GM19397 (cell line): ENCODE measurements at regions not wholly inside any gene's neighbourhood (a gene's known extent, or its start where the extent isn't known, plus 50 kb on each side); places are given as distances from the start of the nearest gene placed in this dataset.

Experiments
- ATAC-seq: cut with Tn5 transposase; IDR thresholded peaks from one replicate; pipeline ENCODE4 v1.9.1; 2021; ENCODE audit warnings: mild to moderate bottlenecking, moderate library complexity; ENCODE audit not compliant: unreplicated experiment

- no peak for ATAC-seq
These were observed 421.0 kb downstream of the DYNC2H1 start for GRCh38 chr11:103530257-103530656.

- no peak for ATAC-seq
These were observed 423.0 kb downstream of the DYNC2H1 start for GRCh38 chr11:103532133-103532788.

GRCh38 chr11:103534191-103534590, 425.0 kb downstream of the DYNC2H1 start:
- ATAC-seq = no peak

- no peak for ATAC-seq
These were observed 425.7 kb downstream of the DYNC2H1 start for GRCh38 chr11:103534959-103535358.

GRCh38 chr11:103536335-103536722, 427.1 kb downstream of the DYNC2H1 start:
- ATAC-seq = no peak

- ATAC-seq = no peak
These were observed 428.8 kb downstream of the DYNC2H1 start for GRCh38 chr11:103537904-103538502.

GRCh38 chr11:103539166-103539565, 429.9 kb downstream of the DYNC2H1 start:
- no peak for ATAC-seq

GRCh38 chr11:103541186-103541795, 432.1 kb downstream of the DYNC2H1 start:
- no peak for ATAC-seq

GRCh38 chr11:103542851-103543250, 433.6 kb downstream of the DYNC2H1 start:
- no peak for ATAC-seq

GRCh38 chr11:103543456-103543855, 434.2 kb downstream of the DYNC2H1 start:
- ATAC-seq = no peak

GRCh38 chr11:103544874-103545273, 435.6 kb downstream of the DYNC2H1 start:
- ATAC-seq = no peak

GRCh38 chr11:103545551-103545950, 436.3 kb downstream of the DYNC2H1 start:
- ATAC-seq = no peak

- ATAC-seq = no peak
These were observed 437.0 kb downstream of the DYNC2H1 start for GRCh38 chr11:103546236-103546635.

GRCh38 chr11:103547024-103547423, 437.8 kb downstream of the DYNC2H1 start:
- no peak for ATAC-seq

- ATAC-seq = no peak
These were observed 438.5 kb downstream of the DYNC2H1 start for GRCh38 chr11:103547691-103548090.

GRCh38 chr11:103548838-103549237, 439.6 kb downstream of the DYNC2H1 start:
- no peak for ATAC-seq

- no peak for ATAC-seq
These were observed 441.6 kb downstream of the DYNC2H1 start for GRCh38 chr11:103550811-103551210.

GRCh38 chr11:103552086-103552485, 442.9 kb downstream of the DYNC2H1 start:
- ATAC-seq = no peak

GRCh38 chr11:103556171-103556570, 446.9 kb downstream of the DYNC2H1 start:
- no peak for ATAC-seq

GRCh38 chr11:103566116-103566515, 456.9 kb downstream of the DYNC2H1 start:
- no peak for ATAC-seq

GRCh38 chr11:103581760-103582159, 454.7 kb upstream of the DDI1 start:
- ATAC-seq = no peak

GRCh38 chr11:103582351-103582909, 454.0 kb upstream of the DDI1 start:
- no peak for ATAC-seq
